GM18873 (cell line): ENCODE measurements at regions not wholly inside any gene's neighbourhood (a gene's known extent, or its start where the extent isn't known, plus 50 kb on each side); places are given as distances from the start of the nearest gene placed in this dataset.
"Not testable (repeated sequence)": the region's sequence is repeated elsewhere in the genome, so short reads cannot be mapped to it uniquely, and the experiment has no call there.

Experiments
- ATAC-seq: cut with Tn5 transposase; IDR thresholded peaks from one replicate; pipeline ENCODE4 v1.9.1; 2021; ENCODE audit warnings: mild to moderate bottlenecking, moderate library complexity, moderate number of reproducible peaks; ENCODE audit not compliant: unreplicated experiment, low FRiP score

DNA sequence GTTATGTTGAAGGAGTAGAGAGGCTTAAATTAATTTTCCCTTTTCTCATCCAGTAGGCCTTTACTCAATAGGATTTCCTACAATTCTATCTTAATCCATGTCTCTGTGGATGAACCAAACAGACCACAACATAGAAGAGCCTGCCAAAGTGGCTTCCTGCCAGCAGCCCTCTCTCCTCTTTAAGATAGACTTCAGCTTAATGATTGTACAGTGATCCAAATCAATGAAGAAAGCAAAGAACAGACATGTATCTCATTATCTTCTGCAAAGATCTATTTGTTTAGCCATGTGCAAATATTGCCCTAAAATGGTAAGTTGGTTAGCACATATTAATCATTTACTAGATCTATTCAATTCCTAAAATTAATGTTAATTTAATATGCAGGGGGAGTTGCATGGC lies 979.6 kb downstream of the LTN1 start:
- not testable (repeated sequence) for ATAC-seq

DNA sequence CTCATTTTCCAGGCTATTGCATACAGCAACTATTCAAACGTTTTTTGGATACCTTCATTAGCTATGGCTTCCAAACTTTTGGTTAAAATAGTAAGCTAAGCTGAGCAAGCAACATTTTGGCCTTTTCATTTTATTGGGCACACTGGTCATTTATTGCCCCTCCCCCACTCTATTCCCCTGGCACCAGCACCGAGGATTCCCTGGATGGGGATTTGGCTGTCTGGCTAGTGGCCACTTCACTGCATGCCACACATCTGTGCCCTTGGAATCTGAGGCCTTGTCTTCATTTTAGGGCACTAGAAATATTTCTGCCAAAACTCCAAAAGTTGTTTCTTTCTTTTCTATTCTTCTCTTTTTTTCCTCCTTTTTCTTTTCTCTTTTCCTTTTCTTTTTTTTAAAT lies 980.7 kb downstream of the LTN1 start:
- ATAC-seq, result not testable (repeated sequence)

DNA sequence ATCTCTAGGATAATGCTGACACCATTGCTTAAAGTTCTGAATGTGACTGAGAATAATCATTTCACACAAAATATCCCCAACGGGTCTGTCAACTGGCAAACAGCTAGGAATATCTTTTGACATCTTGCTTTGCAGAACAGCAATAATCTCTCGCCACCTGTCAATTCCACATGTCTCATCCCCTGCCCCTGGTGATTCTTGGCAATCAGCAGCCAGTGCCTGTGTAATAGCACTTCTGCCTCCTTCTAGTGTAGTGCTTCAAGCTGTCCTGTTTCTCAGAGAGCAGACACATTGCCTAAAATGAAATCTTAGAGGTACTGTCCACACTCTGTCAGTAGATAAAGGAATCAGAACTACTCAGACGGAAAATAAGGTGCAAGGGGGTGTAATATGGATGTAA lies 984.4 kb downstream of the LTN1 start:
- ATAC-seq, result not testable (repeated sequence)

DNA sequence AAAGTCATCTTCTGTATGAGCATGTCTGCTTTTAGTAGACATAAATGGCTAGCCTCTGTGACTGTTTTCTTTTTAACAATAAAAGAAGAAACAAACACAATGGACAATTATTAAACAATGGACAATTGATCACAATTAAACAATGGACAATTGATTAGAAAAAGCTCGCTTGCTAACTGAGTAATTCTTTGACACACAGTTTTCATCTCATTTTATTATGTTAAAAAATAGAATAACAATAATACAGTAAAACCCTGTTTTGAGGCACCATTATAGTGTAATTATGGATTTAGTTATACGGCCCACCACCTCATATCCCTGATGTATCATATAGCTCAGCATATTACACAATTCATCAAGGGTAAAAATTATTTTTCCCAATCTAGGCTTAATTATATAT lies 989.0 kb downstream of the LTN1 start:
- ATAC-seq, result not testable (repeated sequence)

DNA sequence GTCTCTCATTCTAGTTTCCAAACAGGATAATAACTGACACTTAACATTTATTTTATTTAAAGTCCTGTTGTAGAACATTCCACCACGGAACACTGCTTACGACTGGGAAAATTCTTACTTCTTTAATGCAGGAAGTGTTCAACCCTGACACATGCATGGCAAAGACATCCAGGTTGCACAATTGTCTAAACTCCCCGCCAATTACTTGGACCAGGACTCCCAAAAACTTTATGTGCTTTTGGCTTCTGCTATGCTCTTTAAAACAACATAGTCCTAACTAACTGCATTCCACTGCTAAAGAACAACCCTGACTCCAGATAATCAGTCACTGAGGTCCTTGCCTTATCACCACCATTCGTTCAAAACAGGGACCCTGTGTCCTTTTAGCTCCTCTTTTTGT lies 995.8 kb downstream of the LTN1 start:
- not testable (repeated sequence) for ATAC-seq

DNA sequence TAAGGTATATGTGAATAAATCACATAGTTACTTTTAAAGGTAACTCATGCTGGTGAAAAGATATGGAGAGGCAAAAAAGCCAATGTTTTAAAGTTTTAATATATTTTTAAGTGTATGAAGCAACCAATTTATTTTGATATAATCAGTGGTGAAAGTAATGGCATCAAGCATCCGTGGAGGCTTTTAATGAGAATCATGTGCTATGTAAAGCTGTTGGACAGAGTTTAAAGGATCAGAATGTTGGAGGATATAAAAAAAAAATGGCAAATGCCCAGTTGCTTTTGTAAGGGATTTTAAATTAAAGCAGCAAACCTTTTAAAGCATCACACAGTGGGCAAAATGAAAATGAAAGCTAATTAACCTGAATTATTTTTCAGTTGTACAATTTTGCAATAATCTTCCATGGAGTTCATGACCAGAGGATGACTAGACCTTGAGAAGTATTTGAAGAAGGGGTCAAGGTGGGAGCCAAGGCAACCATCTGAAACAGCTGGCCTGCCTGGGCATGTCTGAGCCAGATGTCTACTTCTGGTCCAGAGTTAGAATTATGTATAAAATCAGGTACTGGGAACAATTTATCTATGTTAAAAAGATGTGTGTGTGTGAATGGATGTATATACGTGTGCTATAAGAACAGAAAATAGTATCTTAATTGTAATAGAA lies 1007.9 kb downstream of the LTN1 start:
- ATAC-seq, result not testable (repeated sequence)

DNA sequence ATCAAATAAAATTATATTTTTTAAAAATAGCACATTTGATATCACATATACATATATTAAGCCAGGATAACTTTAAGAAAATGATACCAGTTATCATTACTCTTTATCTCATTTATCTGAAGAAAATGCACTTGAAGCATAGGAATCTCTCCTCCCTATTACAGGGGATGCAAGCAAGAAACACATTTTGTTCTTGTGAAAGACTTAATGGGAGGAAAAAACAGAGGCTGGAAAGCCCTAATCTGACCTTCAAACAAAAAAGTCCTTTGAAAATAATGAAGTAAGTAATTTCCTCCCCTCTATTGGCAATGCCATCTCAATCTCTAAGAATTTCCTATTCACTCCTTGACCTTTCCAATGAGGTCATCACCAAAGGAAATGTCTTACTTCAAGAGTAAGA lies 1012.6 kb upstream of the ADAMTS5 start:
- ATAC-seq, result not testable (repeated sequence)

DNA sequence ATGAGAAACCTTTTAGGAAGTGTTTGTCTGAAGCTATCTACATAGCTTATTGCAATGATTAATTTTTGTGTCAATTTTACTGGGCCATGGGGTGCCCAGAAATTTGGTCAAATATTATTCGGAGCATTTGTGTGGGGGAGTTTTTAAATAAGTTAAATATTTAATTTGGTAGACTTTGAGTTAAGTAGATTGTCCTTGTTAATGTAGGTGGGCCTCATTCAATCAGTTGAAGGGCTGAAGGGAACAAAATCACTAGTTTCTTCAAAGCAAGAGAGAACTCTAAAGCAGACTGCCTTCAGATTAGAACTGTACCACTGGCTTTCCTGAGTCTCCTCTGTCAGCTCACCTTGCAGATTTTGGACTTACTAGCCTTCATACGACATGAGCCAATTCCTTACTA lies 1008.6 kb upstream of the ADAMTS5 start:
- ATAC-seq, result no peak

DNA sequence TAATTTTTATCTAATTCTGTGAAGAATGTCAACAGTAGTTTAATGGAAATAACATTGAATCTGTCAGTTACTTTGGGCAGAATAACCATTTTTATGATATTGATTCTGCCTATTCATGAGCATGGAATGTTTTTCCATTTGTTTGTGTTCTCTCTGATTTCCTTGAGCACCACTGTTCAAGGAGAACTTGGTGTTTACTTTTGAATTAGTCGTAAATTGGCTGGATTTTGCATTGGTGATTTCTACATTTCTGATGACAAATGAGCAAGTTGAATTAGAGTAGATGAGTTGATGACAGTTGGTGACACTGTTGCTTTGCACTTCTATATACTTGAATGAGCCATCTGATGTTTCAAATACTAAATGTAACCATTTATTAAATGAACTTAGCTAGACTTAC lies 1007.3 kb upstream of the ADAMTS5 start:
- not testable (repeated sequence) for ATAC-seq

DNA sequence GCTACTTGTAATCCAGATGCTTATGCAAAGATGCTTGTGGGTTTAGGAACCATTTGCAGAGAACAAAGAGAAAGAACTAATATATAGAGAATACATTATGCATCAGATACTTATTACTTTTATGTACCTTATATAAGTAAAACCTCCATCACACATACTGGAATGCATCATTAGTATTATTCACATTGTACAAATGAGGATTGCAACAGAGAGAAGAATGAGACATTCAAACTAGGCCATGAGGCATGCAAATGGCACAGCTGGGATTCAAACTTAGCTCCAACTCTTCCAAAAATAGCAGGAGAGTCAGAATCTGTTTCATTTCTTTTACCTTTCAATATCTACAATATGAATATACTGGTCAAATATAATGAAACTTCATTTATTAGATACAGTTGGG lies 1001.4 kb upstream of the ADAMTS5 start:
- ATAC-seq, result not testable (repeated sequence)

DNA sequence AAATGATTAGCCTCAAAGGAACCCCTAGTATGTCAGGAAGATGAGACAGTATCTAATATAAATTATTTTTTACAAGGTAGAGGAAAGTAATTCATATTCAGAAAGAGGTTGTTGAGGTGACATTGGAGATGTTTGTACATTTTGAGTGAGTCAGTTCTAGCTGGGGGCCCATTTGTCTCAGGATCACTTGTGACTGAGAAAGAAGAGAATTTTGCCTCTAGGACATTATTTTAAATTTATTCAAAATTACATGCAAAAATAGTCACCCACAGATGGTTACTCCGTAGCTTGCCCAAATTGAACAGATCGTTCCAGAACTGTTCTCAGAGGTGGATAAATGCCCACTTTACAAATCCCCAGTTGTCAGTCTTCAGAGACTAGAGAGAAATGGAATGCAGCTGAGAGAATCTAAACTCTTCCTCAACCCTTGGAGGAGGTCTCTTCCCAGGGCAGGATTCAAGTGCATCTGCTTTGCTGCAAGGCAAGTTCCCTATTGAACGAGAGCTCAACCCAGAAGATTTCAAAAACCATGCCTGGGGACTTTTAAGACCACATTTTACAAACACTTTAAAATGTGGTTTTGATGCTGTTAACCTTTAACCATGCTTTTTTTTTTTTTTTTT lies 987.8 kb upstream of the ADAMTS5 start:
- no peak for ATAC-seq

DNA sequence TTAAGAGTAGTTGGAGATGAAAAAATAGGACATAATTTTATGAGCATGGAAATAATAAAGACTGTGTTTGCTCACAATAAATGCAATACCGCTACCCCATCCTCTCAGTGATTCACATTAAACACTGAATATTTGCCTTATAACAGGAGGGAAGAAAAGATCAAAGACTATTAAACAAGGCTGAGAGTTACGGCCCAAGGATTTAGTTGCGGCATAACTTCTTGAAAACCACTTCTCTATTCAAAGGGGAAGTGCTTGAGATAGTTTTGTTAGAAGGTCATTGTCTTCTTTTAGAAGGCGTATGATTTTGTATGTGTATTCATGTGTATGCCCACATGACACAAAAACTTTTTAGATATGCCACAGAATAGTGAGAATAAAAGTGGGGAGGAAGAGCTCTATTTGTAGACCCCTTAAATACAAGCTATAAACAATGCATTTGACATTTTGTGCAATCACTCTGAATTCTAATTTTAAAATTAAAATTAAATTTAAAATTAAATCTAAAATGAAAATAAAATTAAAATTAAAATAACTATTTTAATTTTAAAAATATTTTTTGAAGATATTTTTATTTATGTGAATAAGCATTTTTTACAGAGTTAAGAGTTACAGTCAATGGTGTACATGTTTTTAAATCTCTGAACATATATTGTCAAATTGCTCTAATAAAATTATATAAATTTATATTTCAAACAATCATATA lies 986.6 kb upstream of the ADAMTS5 start:
- no peak for ATAC-seq

DNA sequence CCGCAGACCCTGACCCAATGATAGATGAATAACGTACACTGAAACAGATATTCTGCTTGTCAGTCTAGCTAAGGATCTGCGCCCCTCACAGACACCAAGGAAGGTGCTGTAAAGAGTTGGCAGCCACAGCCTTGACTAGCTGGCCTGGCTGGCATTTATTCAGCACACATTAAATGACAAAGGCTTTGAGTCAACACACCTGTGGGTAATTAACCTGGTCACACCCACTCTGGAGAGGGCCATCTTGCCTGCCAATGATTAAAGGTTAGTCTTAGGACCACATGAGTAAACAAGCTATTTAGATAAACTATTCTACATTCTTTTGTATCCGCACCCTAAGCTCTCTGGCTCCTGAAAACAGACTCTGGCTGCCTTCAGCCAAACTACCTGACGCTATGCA lies 982.2 kb upstream of the ADAMTS5 start:
- ATAC-seq, result not testable (repeated sequence)

DNA sequence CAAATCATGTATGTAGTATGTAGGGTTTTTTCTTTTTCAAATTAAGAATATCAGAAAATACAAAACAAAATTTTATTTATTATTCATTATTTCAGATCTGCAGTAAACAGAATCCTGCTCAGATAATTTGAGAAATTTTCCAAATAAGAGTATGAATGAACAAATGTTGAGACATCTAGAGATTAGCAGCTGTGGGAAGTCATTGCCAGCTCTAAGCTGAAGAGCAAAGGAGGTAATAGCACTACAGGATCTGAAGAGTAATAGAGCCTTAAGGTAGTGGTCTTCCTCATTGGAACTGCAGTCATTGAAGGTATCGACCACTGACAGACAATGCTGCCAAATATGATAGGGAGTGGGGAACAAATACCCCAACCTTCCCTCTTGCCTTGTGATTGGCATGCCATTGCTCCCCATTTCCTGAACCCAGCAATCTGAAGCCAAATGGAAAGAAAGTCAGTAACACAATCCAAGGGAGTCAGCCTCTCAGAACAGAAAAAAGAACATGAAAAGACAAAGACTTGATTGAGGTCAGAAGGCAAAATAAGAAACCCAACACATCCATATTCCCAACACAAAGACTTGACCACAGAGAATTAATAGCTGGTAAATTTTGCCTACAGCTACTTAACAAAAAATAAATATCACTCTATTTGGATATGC lies 963.4 kb upstream of the ADAMTS5 start:
- ATAC-seq, result not testable (repeated sequence)

DNA sequence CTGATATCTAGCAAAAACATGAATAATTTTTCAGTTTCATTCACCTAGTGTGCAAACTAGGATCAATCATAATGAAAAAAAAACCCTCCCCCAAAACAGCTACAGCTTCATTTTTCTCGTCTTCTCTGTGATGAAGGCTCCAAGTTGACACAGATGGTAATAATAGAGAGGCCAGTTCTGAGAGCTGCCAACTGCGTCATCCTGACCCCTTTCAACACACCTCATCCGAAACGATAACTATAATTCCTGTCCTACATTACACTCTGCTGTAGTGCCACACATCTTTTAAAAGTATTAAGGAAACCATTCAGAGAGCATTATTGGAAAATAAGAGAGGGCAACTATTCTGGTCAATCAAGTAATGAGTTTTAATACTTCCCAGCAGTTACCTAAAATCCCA lies 962.3 kb upstream of the ADAMTS5 start:
- ATAC-seq, result not testable (repeated sequence)

DNA sequence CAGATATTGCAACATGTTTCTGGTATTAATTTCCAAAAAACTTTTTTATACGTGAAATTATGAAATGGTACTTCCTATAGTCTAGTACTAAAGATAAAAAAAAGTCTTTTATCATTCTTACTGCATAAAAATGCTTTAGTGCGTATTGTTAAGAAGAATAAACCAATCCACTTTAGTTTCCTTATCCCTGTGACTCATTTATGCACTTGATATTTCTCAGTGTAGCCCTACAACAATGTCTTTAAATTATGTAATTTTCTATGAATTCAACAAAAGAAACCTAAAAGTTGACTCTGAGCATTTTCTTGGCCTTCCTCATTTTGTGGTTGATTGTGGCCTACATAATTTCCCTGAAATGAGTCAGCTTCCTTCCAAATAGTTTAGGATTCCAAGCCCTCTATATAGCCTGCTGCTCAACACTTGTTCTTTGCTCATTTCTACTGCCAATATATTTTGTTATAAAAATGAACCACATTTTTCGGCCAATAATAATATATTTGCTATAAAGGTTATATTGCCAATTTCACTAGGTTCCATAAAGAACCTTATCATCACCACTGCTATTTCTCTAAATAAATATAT lies 961.7 kb upstream of the ADAMTS5 start:
- ATAC-seq, result not testable (repeated sequence)

DNA sequence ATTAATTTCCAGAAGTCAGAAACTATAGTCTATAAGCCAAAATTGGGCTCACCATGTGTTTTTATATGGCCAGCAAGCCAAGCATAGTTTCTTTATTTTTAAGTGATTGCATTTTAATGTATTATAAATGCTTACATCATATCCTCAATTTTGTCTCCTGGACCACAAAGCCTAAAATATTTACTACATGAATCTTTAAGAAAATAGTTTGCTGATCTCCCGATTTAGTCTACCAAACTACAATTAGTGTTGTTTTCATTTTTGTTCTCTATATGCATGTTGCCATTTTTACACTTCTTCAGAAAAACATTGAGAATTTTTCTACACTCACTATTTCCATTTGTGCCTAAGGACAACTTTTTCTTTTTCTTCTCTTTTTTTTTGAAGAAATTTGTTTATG lies 954.5 kb upstream of the ADAMTS5 start:
- not testable (repeated sequence) for ATAC-seq

DNA sequence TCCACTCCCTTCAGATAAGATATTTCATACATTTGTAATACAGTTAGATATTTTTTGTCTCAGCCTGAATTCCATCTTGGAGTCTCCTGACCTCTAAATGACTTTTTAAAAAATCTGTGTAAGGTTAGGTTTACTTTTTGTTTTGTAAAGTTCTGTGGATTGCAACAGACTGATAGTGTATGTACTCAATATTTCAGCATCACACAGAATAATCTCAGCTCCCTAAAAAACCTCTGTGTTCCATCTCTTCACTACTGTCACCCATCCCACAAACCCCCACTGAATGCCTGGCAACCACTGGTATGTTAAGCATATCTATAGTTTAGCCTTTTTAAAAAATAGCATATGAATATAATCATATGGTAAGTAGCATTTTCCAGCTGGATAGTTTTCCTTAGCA lies 951.1 kb upstream of the ADAMTS5 start:
- not testable (repeated sequence) for ATAC-seq

DNA sequence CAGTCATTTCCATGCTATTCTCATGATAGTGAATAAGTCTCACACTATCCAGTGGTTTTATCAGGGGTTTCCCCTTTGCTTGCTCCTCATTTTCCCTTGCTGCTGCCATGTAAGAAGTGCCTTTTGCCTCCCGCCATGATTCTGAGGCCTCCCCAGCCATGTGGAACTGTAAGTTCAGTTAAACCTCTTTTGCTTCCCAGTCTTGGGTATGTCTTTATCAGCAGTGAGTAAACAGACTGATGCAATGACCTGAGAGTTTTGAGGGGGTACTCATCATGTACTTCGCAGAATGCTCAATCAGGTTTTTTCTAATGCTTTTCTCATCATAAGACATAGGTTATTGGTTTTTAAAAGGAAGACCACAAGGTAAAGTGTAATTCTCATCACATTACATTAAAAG lies 949.4 kb upstream of the ADAMTS5 start:
- not testable (repeated sequence) for ATAC-seq

DNA sequence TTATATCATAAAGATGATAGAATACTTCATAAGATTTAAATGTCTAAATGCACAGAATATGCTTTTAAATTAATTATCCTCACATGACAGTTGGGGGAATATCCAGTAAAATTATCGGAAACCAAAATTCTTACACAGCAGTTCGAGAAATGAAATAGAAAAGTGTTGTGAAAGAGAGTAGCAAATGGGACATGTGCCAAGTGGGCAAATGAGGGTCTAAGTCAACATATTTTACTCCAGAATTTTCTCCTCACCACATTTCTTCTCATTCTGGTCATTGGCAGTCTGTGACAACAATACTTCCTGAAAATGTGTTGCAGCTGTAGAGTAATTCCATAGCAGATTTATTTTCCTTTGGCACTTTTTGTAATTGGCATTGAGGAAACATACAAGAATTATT lies 945.2 kb upstream of the ADAMTS5 start:
- ATAC-seq, result not testable (repeated sequence)

DNA sequence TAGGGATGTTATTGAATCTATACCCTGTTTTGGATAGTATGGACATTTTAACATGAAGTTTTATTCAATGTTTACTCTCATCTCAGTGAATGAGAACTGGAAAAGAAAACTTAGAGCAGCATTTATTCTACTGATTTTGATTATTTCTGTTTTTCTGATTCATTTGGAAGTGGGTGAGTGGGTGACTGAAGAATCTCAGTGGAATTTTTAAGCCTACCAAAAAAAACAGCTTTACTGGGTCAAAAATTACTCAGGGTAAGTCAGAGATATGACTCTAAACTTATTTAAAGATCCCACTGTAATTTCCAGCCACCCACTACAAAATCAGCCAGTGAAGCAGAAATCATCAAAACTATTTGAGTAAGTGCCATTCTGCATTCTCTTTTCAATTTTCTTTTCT lies 942.6 kb upstream of the ADAMTS5 start:
- not testable (repeated sequence) for ATAC-seq
